Stimulated activated naive CD4-positive, alpha-beta T cell (primary cell): ENCODE measurements at regions not wholly inside any gene's neighbourhood (a gene's known extent, or its start where the extent isn't known, plus 50 kb on each side); places are given as distances from the start of the nearest gene placed in this dataset.
A peak's percentile ranks its signal among the peaks of the same experiment; 100 is the strongest.
"Not testable (repeated sequence)": the region's sequence is repeated elsewhere in the genome, so short reads cannot be mapped to it uniquely, and the experiment has no call there.

Experiments used
- DNase-seq, 6 experiments: peaks; one replicate each; lab custom pipeline; 2025; lab: John Stamatoyannopoulos, UW

- no peak for DNase-seq
Measured at GRCh38 chr21:14826630-14827029, 238.2 kb downstream of the NRIP1 start.

- no peak for DNase-seq
Measured at GRCh38 chr21:14825514-14825974, 239.3 kb downstream of the NRIP1 start.

GRCh38 chr21:14824126-14824525 is 240.7 kb downstream of the NRIP1 start:
- DNase-seq = no peak

GRCh38 chr21:14817311-14817710 is 247.5 kb downstream of the NRIP1 start:
- DNase-seq = no peak

GRCh38 chr21:14814991-14815390 is 249.8 kb downstream of the NRIP1 start:
- DNase-seq = no peak

GRCh38 chr21:14814282-14814681 is 250.5 kb downstream of the NRIP1 start:
- no peak for DNase-seq

- DNase-seq = not testable (repeated sequence)
Measured at GRCh38 chr21:14804170-14804569, 258.1 kb upstream of the SAMSN1 start.

- DNase-seq = no peak
Measured at GRCh38 chr21:14797543-14797942, 251.4 kb upstream of the SAMSN1 start.

- DNase-seq = no peak
Measured at GRCh38 chr21:14787312-14787711, 241.2 kb upstream of the SAMSN1 start.

- DNase-seq = no peak
Measured at GRCh38 chr21:14785679-14786078, 239.6 kb upstream of the SAMSN1 start.

- peak; percentile 3 to 33 (median 16) for DNase-seq
Measured at GRCh38 chr21:14773777-14774345, 227.7 kb upstream of the SAMSN1 start.

GRCh38 chr21:14771593-14771992 is 225.5 kb upstream of the SAMSN1 start:
- no peak for DNase-seq

- no peak for DNase-seq
Measured at GRCh38 chr21:14768042-14768441, 221.9 kb upstream of the SAMSN1 start.

- no peak for DNase-seq
Measured at GRCh38 chr21:14767192-14767852, 221.2 kb upstream of the SAMSN1 start.

- no peak for DNase-seq
Measured at GRCh38 chr21:14766241-14766640, 220.1 kb upstream of the SAMSN1 start.

- DNase-seq = no peak
Measured at GRCh38 chr21:14763695-14764064, 217.6 kb upstream of the SAMSN1 start.

- peak in 3 of 6 experiments; percentile 4 to 13 (median 11) for DNase-seq
Measured at GRCh38 chr21:14762734-14763694, 216.9 kb upstream of the SAMSN1 start.

GRCh38 chr21:14762327-14762726 is 216.2 kb upstream of the SAMSN1 start:
- no peak for DNase-seq

- no peak for DNase-seq
Measured at GRCh38 chr21:14759285-14759684, 213.2 kb upstream of the SAMSN1 start.

GRCh38 chr21:14758849-14759248 is 212.7 kb upstream of the SAMSN1 start:
- DNase-seq = no peak

GRCh38 chr21:14757533-14758327 is 211.6 kb upstream of the SAMSN1 start:
- DNase-seq = no peak

GRCh38 chr21:14755086-14755485 is 209.0 kb upstream of the SAMSN1 start:
- DNase-seq = no peak
